Activated CD8-positive, alpha-beta T cell treated with anti-CD3 and anti-CD28 coated beads for 36 hours (primary cell): ENCODE measurements at regions not wholly inside any gene's neighbourhood (a gene's known extent, or its start where the extent isn't known, plus 50 kb on each side); places are given as distances from the start of the nearest gene placed in this dataset.
"Not testable (repeated sequence)": the region's sequence is repeated elsewhere in the genome, so short reads cannot be mapped to it uniquely, and the experiment has no call there.

ENCODE experiments used
- ATAC-seq: fragments of 200-7000 bp; cut with Tn5 transposase; one replicate; pipeline ENCODE4 v1.10.0; 2021; ENCODE audit warnings: mild to moderate bottlenecking, moderate library complexity
- CTCF ChIA-PET: fragments of 350-600 bp; sonication (Branson Sonifier 250); formaldehyde crosslinking; loops from one replicate; lab custom pipeline; 2021; ENCODE audit warnings: antibody characterized with exemption; lab: Charles Lee
- POLR2A ChIA-PET: fragments of 350-600 bp; sonication (Branson Sonifier 250); formaldehyde crosslinking; loops from one replicate; lab custom pipeline; 2021; ENCODE audit warnings: antibody characterized with exemption; lab: Charles Lee
- DNase-seq: peaks from one replicate; pipeline ENCODE4 v3.0.0-alpha.2; 2020
- H3K27ac Mint-ChIP-seq: one replicate; pipeline ENCODE4 v1.8.0; 2021; ENCODE audit warnings: mild to moderate bottlenecking, mixed read lengths
- H3K27me3 Mint-ChIP-seq: one replicate; pipeline ENCODE4 v1.8.0; 2021; ENCODE audit warnings: mixed read lengths
- H3K36me3 Mint-ChIP-seq: one replicate; pipeline ENCODE4 v1.8.0; 2021; ENCODE audit warnings: low read depth, mixed read lengths
- H3K4me1 Mint-ChIP-seq: one replicate; pipeline ENCODE4 v1.8.0; 2021; ENCODE audit warnings: low read depth, mixed read lengths
- H3K4me3 Mint-ChIP-seq: one replicate; pipeline ENCODE4 v1.8.0; 2021; ENCODE audit warnings: mild to moderate bottlenecking, moderate library complexity, mixed read lengths
- H3K9me3 Mint-ChIP-seq: one replicate; pipeline ENCODE4 v1.8.0; 2021; ENCODE audit warnings: mixed read lengths
- CTCF ChIP-seq: fragments of 200-600 bp; IDR thresholded peaks from one replicate; pipeline ENCODE4 v1.8.0; 2022; ENCODE audit warnings: antibody characterized with exemption, mild to moderate bottlenecking
- intact Hi-C: fragments of 100-400 bp; cut with micrococcal nuclease; formaldehyde crosslinking; loops from one replicate; pipeline ENCODE4 v1.10.0; 2022

- no peak for DNase-seq
- Mint-ChIP-seq H3K36me3 (no peaks in the 10 kb centered on the region), H3K27ac (no peak overlapping the region), H3K9me3 (no peaks in the 10 kb centered on the region), H3K4me3 (no peak overlapping the region), H3K27me3 (no peaks in the 10 kb centered on the region), H3K4me1 (no peaks in the 10 kb centered on the region)
- POLR2A ChIA-PET = no interaction called here
- no peak for TF ChIP-seq CTCF
- no peak for ATAC-seq
- intact Hi-C loops = no loop called here
- CTCF ChIA-PET = no interaction called here
Measured at GRCh38 chr2:147001061-147001460, 843.8 kb upstream of the ACVR2A start.

- not testable (repeated sequence) for H3K27ac Mint-ChIP-seq, H3K36me3 Mint-ChIP-seq, H3K4me3 Mint-ChIP-seq
Measured at GRCh38 chr2:147000151-147000550, 844.7 kb upstream of the ACVR2A start.

GRCh38 chr2:146997945-146998344 lies 846.9 kb upstream of the ACVR2A start:
- DNase-seq (no peak), ATAC-seq (no peak)
- H3K36me3 Mint-ChIP-seq = no peaks in the 10 kb centered on the region
- intact Hi-C loops = no loop called here
- TF ChIP-seq CTCF = no peak
- no peaks in the 10 kb centered on the region for H3K9me3 Mint-ChIP-seq
- CTCF ChIA-PET = interaction anchor here (1.6 kb wide), 1 partner anchor 10 kb away, joined by 3 read pairs; no protein-coding TSS in a partner anchor
- H3K27me3 Mint-ChIP-seq = peaks cover 1% of the 10 kb centered on the region
- H3K4me3 Mint-ChIP-seq = no peak overlapping the region
- H3K4me1 Mint-ChIP-seq = no peaks in the 10 kb centered on the region
- POLR2A ChIA-PET = interaction anchor here (0.6 kb wide), 1 partner anchor 860 kb away, joined by 3 read pairs; no protein-coding TSS in a partner anchor
- no peak overlapping the region for H3K27ac Mint-ChIP-seq

More at GRCh38 chr2:147000151-147000550, 844.7 kb upstream of the ACVR2A start:
- DNase-seq, H3K9me3 Mint-ChIP-seq, POLR2A ChIA-PET, H3K4me1 Mint-ChIP-seq, CTCF ChIA-PET, ATAC-seq, intact Hi-C loops, H3K27me3 Mint-ChIP-seq: not testable (repeated sequence)

- no peak overlapping the region for H3K27ac Mint-ChIP-seq
- peaks cover 1% of the 10 kb centered on the region for H3K27me3 Mint-ChIP-seq
- POLR2A ChIA-PET = no interaction called here
- no peak for DNase-seq
- CTCF ChIA-PET = interaction anchor here (1.6 kb wide), 1 partner anchor 9 kb away, joined by 3 read pairs; no protein-coding TSS in a partner anchor
- no peak for ATAC-seq
- H3K4me1 Mint-ChIP-seq = no peaks in the 10 kb centered on the region
- H3K36me3 Mint-ChIP-seq = no peaks in the 10 kb centered on the region
- no peak for TF ChIP-seq CTCF
- H3K4me3 Mint-ChIP-seq = no peak overlapping the region
- intact Hi-C loops = no loop called here
- H3K9me3 Mint-ChIP-seq = no peaks in the 10 kb centered on the region
Measured at GRCh38 chr2:146997488-146997887, 847.3 kb upstream of the ACVR2A start.

- ATAC-seq (no peak), DNase-seq (no peak)
- intact Hi-C loops = no loop called here
- Mint-ChIP-seq H3K4me3 (no peak overlapping the region), H3K27me3 (peaks cover 1% of the 10 kb centered on the region), H3K36me3 (no peaks in the 10 kb centered on the region), H3K9me3 (no peaks in the 10 kb centered on the region), H3K4me1 (no peaks in the 10 kb centered on the region), H3K27ac (no peak overlapping the region)
- CTCF ChIA-PET = no interaction called here
- TF ChIP-seq CTCF = no peak
- POLR2A ChIA-PET = no interaction called here
Measured at GRCh38 chr2:146994246-146994645, 850.6 kb upstream of the ACVR2A start.

GRCh38 chr2:146992466-146992865 lies 852.4 kb upstream of the ACVR2A start:
- CTCF ChIA-PET = no interaction called here
- intact Hi-C loops = no loop called here
- Mint-ChIP-seq H3K4me1 (no peaks in the 10 kb centered on the region), H3K9me3 (no peaks in the 10 kb centered on the region), H3K27ac (no peak overlapping the region), H3K36me3 (no peaks in the 10 kb centered on the region), H3K27me3 (peaks cover 1% of the 10 kb centered on the region), H3K4me3 (no peak overlapping the region)
- POLR2A ChIA-PET = no interaction called here
- TF ChIP-seq CTCF = no peak
- DNase-seq (no peak), ATAC-seq (no peak)
